GM18868 (cell line): ENCODE measurements at regions not wholly inside any gene's neighbourhood (a gene's known extent, or its start where the extent isn't known, plus 50 kb on each side); places are given as distances from the start of the nearest gene placed in this dataset.
"Not testable (repeated sequence)": the region's sequence is repeated elsewhere in the genome, so short reads cannot be mapped to it uniquely, and the experiment has no call there.

ENCODE experiments used
- ATAC-seq: cut with Tn5 transposase; IDR thresholded peaks from one replicate; pipeline ENCODE4 v1.9.1; 2021; ENCODE audit warnings: mild to moderate bottlenecking, moderate library complexity; ENCODE audit not compliant: unreplicated experiment

DNA sequence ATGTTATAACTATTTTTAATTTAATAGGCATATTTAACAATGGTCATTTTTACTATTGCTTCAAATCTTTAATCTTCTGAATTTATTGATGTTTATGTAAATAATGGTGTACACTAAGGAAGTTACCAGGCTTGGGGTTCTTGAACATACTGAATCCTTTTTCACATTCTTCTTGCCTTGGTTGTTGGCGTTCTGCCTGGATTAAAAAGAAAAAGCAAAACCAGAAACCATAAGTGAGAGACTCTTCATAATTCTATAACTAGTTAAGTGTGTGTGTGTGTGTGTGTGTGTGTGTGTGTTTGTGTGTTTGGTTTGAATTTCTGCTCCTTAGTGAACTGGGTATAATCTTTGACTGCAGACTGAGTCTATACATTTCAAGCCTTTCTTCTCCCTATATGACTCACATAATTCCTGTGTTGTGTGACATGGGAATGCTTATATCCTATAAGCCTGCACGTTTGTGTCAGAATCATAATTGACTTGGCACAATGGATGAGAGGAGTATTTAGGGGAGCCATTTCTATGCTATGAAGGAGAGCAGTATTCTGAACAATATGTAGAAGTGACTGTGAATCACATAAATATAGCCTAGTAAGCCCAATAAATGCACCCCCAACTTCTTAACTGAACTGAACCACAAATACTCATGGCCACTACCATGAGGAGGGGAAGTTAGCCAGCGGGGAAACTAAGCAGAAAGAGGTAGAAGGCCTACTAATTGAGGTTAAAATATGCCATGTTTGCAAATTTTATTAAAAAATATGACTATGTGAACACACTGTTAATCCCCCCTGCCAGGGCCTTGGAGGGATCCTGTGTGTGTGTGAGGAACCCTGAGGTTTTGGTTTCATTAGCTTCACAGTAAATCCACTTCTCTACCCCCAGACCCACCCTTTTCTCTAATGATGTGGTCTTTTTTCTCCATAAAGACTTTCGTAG is 425.5 kb downstream of the BCKDHB start:
- ATAC-seq: no peak

DNA sequence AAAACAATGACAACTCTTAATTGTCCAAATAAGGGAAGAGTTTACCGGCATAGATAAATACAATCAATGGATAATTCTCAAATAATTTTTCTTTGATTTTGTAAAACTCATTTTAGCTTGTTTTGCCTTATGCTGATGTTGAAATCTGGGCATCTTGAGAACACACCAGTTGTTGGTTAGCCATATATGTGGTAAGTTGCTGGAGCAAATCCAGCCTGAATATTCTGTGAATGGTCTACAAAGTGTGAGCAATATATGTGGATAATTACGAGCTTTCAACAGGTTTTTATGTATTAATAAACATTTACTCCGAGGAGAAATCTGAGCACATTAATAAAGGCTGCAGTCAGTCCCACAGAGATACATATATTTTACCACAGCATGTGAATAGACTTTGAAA is 423.6 kb downstream of the BCKDHB start:
- ATAC-seq: no peak

DNA sequence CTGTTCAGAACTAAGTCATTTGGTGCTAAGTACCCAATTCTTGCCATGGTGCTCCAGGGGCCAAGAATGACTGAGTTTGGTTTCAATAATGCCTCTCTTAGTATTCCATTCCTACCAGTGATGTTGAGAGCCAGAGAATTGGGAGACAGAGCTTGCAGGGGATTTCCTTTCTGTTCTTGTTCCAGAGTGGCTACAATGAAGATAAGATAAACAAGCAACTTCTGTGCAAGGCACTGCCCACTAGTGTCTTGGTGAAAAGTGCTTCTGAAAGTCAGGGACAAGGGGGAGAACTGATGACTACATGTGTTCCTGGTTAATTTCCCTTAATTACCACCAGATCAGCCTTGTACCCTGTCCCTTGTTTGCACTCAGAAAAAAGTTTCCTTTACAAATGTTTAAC is 421.6 kb downstream of the BCKDHB start:
- ATAC-seq: no peak

DNA sequence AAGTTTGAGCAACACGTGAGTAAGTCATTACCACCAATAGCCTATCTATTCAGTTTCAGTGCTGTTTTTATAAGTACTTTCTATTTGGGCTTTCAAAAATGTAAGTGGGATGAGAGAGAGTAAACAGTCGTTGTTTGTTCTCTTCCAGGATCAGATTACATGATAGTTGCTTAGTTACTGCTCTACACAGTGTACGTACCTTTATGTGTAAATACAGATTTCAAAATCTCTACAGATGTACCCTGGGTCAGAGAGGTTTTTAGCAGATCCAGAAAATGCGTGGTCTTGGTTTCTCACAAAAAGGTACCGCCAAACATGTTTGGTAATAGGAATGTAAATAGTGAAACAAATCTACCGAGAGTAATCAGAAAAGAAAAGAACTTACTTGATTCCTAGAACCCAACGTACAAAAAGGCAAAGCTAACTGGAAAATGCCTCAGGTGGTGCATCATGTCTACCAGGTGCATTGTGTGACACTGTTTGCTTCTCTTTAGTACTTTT is 421.1 kb downstream of the BCKDHB start:
- ATAC-seq: no peak

DNA sequence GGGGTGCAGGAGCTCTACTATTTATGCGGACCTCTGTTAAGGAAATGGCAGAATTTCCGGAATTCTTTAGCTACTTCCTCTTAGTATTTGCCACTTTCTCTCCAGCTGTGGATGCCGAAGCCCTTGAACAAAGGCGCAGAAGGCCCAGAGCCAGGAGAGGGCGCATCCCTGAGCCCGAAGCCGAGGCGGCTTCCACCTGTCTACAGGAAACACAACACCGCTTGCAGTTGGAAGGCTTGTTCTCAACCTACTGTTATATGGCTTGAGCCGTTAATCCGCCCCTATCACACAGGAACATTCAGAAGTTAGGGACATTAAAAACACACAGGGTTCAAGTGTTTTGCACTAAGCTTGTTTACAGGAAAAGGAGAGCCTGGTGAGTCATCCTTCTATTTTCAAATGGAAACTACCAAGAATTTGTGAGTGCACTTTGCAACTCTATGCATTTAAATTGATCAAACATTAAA is 417.1 kb downstream of the BCKDHB start:
- ATAC-seq: no peak

DNA sequence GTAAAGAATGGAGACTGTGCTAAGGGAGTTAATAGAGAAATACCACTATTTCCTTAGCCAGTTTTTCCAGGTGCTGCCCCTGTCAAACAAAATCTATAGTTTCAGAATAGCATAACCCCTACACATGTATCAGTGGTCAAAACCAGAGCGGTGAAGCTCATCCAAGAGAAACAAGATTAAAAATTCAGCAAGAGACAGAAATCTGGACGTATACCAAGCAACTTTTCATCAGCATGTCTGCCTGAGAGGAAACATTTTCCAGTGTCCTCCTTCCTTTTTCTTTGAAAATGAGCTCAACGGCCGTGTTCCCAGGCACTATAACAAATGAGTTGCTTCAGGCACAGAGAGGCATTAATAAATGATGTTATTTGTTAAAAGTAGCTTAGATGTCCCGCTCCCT is 416.5 kb downstream of the BCKDHB start:
- ATAC-seq: no peak

DNA sequence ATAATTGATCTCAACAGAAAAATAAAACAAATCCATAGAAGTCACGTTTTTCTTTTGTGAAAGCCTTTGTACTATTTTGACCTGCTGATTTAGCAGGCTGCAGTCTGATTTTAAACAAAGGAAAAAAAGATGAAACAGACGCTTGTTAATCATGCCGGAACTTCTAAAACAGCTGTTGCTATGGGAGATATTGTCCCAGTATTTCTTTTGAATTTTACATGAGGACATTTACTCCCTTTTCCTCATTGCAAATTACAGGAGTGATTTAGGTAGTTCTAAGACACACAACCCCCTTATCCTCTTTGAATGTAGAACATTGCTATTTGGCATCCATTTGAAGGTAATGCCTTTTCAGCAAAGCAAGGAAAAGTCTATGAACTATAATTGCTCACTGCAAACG is 416.1 kb downstream of the BCKDHB start:
- no peak for ATAC-seq

DNA sequence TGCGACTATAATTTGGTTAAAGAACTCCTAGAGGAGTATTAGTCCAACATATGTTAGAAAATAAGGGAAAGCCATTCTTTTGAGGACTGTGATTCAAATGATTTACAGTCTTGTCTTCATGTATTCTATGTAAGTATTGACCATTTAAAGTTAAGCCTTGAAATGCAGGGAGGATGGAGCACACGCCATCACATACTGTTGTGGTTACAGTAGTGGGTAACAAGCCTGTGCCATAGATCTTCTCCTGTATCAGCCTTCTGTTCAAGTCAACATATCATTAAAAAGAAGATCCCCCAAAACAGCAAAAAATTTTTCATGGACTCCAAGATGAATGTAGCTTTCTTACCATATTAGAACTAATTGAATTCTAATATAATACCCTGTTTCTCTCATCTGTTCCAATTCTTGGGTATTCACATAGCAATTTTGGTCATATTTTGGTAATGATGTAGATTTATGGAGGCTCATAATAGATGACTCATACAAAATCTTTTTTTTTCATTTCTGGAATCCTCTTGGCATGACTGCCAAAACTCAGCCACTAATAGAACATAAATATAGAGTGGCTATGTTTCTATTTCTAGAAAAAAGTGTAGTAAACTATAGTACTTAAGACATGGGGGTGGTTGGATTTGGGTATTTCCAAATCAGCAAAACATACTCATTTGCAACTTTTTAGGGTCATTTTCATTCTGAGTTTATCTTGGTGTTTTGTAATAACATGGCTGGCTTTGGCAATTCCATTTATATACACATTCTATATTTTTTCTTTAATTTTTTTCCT is 413.5 kb downstream of the BCKDHB start:
- ATAC-seq: peak; percentile 50

DNA sequence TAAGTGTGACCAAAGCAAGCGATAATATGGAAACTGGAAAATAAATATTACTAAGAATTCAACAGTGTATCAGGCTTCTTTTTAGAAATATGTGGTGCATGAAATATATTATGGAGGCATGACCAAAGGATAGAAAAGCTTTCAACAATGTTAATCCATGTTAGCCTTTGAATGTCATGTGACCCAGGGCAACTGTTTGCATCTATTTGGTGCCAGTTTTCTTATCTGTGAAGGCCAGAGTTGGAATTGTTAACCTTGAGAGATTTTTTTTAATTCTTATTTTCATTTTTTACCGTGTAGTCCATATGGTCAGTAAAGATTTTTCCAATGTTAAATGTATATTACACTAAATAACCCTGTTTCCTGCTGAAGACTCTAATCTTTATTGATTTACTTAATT is 411.1 kb downstream of the BCKDHB start:
- ATAC-seq: no peak

DNA sequence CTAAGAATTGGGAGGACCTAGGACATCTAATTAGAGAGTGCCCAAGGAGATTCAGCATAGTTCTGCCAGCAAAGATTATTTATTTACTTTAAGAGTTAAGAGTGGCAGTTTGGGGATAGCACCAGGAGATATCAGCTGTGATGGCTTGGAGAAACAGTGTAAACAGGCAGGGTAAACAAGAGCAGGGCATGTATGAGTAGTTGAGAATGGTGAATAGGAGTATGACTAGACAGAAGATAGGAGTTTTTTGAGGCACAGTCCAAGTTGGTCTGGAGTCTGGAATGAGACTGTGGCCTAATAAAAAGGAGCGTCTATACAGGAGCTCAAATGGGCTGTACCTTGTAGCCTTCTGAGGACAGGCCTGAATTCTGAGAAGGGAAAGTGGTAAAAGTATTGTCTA is 404.1 kb downstream of the BCKDHB start:
- not testable (repeated sequence) for ATAC-seq

DNA sequence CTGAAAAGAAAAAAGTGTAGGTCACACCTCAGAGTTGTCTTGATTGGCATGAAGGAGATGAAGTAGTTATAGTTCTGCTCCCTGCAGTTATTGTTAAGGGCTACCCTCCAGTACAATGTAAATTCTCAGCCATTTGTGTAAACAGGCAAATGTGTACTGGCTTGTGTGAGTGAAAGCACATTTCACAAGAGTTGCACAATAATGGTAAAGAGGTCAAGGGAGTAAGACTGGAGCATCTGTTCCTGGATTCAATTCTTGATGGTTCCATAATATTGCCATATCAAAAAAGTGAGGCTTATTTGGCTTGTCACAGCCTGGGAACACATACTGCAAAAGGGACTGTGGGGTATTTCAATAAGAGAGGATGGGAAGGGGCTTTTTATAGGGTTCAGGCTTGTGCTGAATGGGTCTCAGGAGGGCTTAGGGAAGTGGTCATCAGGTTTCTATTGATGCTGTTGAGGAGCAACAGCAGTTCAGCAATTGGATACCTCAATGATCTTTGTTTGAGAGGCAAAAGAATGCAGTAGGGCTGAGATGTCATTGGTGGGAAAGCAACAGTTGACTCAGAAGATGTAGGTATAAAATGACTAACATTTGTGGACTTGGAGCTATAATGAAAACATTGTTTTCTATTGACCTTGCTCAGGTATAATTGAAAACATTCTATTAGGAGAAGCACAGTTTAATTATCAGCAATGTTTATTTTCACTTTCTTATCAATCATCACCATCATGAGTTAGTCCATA is 402.6 kb downstream of the BCKDHB start:
- no peak for ATAC-seq

DNA sequence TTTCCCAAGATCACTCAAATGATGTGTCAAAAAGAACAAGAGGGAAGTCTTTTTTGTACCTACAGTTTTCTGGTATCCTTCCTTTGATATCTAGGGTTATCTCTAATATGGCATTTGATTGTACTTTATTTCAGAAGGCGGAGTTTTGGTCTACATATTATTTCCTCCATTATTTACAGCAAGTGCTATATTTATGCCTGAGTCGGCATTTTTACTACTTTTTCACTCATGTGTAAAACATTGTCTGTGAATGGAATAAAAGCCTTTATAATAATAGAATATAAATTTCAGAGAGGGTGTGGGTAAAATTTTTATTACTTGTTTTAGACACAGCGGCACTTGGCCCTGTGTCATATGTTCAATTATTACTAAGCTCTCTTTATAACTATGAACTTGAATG is 398.4 kb downstream of the BCKDHB start:
- ATAC-seq: no peak

DNA sequence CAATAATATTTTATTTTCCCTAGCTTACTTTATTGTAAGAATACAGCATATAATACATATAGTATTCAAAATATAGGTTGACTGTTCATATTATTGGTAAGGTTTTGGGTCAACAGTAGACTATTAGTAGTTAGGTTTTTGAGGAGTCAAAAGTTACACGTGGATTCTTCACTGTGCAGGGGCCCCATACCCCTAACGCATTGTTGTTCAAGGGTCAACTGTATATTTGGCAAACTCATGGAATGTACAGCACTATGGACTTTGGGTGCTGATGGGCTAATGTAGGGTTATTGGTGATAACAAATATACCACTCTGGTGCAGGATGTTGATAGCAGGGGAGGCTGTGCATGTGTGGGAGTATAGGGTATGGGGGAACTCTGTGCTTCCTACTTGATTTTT is 397.2 kb downstream of the BCKDHB start:
- no peak for ATAC-seq

DNA sequence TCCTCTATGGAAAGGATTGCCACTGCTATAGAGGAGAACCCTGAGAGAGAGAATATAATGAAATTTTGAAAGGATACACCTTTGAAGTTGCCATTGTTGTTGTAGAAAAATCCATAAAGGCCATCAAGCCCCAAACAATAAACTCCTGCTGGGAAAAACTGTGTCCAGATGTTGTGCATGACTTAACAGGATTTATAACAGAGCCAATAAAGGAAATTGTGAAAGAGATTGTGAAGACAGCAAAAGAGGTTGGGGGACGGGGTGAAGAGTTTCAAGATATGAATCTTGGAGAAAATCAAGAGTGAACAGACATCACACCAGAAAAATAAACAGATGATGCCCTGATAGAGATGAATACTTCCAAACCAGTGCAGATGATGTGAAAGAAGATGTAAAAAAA is 396.4 kb downstream of the BCKDHB start:
- ATAC-seq: no peak

DNA sequence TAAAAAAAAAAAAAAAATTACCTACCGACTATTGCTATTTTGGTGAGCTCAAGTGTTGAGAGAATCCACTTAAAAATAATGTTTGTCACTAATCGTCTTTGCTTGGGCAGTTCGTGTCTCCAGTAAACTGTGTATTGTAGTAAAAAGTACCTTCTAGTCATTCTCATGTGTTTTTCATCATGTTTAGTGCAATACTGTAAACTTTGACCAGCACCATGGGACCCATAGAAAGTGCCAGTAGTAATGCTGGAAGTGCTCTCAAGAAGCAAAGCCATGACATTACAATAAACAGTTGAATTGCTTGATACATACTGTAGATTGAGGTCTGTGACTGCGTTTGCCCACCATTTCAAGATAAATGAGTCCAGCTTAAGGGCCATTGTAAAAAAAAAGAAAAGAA is 395.2 kb downstream of the BCKDHB start:
- no peak for ATAC-seq

DNA sequence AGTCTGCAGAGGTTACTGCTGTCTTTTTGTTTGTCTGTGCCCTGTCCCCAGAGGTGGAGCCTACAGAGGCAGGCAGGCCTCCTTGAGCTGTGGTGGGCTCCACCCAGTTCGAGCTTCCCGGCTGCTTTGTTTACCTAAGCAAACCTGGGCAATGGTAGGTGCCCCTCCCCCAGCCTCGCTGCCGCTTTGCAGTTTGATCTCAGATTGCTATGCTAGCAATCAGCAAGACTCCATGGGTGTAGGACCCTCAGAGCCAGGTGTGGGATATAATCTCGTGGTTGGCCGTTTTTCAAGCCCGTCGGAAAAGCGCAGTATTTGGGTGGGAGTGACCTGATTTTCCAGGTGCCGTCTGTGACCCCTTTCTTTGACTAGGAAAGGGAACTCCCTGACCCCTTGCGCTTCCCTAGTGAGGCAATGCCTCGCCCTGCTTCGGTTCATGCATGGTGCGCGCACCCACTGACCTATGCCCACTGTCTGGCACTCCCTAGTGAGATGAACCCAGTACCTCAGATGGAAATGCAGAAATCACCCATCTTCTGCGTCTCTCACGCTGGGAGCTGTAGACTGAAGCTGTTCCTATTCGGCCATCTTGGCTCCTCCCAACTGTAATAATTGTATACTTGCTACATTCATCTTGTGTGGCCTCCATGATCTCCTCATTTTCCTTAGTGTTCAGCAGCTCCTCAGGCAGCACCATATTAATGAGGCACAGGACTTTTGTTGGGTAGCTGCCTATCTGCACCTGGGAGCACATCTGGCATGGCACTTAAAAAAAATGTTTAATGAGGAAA is 391.4 kb downstream of the BCKDHB start:
- ATAC-seq: not testable (repeated sequence)

DNA sequence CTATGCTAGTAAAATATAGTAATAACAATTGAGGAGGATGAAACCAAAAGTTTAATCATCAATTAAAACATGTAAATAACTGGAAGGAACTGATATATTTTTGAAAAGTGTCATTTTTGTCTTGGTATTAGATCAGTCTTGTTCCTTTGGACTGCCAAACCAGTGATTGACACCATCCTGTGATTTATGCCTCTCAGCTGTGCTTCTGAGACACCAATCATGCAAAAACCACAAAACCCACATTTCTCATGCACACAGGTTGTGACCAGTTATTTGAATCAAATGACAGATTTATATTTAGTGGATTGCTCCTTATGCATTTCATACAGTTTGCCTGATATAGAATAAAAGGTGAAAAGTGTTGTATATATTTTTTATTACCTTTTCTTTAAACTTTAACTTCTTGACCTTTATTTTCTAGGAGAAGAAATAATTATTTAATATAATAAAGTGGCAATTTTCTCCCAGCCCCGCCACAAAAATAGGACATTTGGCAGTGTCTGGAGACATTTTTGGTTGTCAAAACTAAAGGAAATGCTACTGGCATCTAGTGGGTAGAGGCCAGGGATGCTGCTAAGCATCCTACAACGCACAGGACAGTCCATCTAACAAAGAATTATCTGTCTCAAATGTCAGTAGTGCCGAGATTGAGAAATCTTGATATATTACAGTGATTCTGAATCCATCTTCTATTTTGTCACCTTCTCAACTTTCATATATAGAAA is 383.6 kb downstream of the BCKDHB start:
- peak; percentile 59 for ATAC-seq

DNA sequence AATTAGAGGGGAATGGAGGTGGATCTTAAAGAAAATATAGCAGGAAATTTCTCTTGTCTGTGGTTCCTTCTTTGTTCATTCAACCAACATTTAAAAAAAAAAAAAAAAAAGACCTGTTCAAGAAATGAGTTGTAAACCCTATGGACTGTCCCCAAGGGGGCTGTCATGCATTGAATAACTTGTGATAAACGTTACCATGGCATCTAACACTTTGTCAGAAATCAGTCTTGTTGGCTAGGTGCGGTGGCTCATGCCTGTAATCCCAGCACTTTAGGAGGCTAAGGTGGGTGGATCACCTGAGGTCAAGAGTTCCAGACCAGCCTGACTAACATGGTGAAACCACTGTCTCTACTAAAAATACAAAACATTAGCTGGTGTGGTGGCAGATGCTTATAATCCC is 381.7 kb downstream of the BCKDHB start:
- peak; percentile 97 for ATAC-seq

DNA sequence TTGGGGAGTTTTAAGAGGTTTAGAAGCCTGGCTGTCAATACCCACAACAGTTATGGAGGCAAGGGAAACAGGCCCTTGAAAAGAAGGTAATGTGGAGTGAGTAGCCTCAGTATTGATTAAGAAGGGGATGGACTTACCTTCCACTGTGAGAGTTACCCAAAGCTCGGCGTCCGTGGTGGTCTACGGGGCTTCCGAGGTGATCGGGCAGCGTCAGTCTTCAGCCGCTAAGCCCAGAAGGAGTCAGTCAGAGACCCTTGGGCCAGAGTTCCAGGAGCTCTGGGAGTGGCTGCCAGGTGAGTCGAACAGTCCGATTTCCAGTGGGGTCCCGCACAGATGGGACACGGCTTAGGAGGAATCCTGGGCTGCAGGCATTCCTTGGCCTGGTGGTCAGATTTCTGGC is 379.0 kb downstream of the BCKDHB start:
- ATAC-seq: not testable (repeated sequence)

DNA sequence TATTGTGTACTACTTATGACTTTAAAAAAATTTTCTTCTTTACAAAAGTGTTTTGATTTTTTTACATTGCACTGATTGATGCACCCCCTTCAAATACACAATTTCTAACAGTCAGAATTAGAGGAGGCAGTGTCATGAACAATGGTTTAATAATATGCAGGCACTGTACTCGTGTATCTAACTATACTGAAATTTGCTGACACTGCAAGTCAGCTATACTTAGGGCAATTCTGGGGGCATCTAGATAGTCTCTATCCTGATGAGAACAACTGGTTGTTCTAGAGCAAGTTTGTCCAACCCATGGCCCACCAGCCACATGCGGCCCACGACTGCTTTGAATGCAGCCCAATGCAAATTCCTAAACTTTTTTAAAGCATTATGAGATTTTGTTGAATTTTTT is 375.6 kb downstream of the BCKDHB start:
- ATAC-seq: no peak
